SHP77 treated with DMSO at 0.1 percent for 48 hours (cell line): ENCODE measurements at regions not wholly inside any gene's neighbourhood (a gene's known extent, or its start where the extent isn't known, plus 50 kb on each side); places are given as distances from the start of the nearest gene placed in this dataset.
"Not testable (repeated sequence)": the region's sequence is repeated elsewhere in the genome, so short reads cannot be mapped to it uniquely, and the experiment has no call there.

Experiments
- DNase-seq: peaks from one replicate; lab custom pipeline; 2025; lab: John Stamatoyannopoulos, UW

DNA sequence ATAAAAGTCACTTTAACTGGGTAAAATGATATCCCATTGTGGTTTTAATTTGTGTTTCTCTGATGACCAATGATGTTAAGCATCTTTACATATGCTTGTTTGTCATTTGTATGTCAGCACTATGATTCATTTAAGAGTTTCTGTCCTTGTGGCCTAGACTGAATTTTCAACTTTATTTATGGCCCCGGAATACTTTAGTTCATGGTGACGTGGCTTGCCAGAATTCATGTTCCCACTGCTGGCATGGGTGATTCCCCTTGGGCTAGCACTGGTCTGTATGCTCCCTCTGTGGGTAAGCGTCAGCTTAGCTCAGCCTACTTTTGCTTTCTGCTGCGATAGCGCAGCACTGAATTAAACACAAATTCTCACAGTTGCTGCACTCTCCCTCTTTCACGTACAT, 436.3 kb upstream of the SGO1 start:
- DNase-seq: no peak

DNA sequence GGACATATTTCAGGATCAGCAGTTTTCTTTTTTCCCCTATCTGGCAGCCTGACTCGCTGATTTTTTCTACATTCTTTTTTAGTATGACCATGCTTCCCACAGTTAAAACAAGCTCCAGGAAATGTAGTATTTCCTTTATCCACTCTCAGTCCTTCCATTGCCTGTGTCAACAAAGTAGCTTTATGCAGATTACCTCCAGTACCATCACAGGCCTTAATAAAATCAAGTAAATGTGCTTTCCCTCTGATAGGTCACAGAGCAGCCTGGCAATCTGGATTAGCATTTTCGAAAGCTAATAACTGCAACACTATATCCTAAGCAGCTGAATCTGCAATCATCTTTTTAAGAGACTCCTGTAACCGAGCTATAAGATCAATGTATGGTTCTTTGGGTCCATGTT, 432.6 kb upstream of the SGO1 start:
- DNase-seq: not testable (repeated sequence)

DNA sequence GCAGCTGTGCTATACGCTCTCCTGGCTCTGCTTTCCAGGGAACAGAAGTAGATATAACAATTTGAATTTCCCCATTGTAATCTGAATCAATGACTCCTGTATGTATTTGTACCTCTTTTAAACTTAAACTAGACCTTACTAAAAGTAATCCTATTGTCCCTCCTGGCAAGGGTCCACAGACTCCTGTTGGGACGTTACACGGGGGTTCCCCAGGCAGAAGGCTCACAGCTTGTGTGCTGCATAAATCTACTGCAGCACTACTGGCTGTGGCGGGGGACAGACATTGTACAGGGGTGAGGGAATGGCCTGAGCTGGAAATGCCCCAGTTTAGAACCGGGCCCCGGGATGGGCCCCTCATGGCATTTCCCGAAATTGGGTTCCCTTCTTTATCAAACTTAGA, 432.2 kb upstream of the SGO1 start:
- not testable (repeated sequence) for DNase-seq

DNA sequence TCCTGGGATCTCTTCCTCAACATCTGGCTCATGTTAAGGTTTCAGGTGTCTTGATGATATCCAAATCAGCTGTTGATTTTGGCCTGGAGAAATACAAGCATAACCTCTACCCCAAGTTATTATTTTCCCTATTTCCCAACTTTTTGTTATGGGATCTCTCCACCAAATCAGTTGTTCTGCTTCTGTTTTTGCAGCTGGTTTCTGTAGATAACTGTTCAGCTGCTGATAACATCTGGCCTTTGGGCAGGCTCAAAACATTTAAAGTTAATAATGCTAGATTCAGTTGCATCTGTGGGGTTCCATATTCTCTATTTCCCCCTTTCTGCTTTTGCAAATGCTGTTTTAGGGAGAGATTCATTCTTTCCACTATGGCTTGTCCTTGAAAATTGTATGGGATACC, 430.0 kb upstream of the SGO1 start:
- DNase-seq: not testable (repeated sequence)

DNA sequence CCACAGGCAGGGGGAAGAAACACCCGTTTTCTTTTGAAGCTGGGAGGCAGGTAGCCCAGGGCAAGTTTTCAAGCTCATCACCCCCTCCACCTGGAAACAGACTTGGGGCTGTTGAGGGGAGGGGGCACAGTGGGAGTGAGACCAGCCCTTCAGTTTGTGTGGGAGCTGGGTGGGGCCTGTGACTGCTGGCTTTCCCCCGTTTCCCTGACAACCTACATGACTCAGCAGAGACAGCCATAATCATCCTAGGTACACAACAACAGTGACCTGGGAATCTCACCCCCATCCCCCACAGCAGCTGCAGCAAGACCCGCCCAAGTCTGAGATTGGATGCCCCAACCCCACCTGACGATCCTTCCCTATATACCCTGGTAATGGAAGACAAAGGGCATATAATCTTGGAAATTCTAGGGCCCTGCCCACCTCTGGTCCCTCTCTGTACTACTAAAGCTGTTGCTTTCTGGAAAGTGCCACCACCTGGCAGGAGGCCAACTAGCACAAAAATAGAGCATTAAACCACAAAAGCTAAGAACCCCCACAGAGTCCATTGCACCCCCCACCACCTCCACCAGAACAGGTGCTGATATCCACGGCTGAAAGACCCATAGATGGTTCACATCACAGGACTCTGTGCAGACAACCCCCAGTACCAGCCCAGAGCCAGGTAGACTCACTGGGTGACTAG, 422.2 kb upstream of the SGO1 start:
- no peak for DNase-seq

DNA sequence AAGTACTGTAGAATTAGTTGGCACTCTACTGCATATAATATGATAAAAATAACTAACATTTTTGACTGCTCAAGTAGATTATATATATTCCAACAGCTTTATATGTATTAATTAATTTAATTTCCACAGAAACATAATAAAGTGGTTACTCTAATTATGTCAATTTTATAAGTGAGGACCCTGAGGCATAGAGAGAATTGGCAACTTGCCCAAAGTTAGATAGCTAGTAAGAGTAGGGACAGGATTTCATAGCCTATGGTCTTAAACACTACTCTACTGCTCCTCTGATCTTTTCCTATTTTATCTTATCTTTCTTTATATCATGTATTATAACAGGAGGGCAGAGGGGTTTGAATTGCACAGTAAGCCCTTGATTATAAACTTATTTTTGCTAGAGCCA, 418.7 kb upstream of the SGO1 start:
- DNase-seq: no peak

DNA sequence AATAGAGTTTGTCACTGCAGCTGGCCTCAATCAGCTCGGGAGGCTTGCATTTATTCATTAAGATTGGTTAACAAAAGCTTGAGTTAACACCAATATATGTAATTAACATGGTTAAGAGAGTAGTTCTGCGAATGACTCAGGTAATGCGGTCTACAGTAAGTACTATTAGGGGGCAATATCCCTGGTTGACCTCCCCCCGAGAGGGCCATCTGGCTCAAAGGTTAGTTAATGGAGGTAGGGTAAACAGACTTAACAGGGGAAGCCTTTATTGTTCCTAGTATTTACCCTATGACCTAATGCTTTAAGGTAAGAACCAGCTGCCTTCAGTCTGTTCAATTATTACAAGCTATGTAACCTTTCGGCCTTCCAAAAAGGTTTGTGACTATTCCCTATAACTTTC, 403.3 kb upstream of the SGO1 start:
- DNase-seq: no peak

DNA sequence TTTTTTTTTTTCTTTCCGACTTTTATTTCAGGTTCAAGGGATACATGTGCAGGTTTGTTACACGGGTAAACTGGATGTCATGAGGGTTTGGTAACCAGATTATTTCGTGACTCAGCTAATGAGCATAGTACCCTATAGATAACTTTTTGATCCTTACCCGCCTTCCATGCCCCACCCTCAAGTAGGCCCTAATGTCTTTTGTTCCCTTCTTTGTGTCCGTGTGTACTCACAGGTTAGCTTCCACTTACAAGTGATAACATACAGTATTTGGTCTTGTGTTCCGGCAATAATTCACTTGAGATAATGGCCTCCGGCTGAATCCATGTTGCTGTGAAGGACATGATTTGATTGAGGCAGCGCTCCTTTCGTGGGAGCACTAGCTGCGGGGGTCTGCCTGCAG, 402.8 kb upstream of the SGO1 start:
- no peak for DNase-seq

DNA sequence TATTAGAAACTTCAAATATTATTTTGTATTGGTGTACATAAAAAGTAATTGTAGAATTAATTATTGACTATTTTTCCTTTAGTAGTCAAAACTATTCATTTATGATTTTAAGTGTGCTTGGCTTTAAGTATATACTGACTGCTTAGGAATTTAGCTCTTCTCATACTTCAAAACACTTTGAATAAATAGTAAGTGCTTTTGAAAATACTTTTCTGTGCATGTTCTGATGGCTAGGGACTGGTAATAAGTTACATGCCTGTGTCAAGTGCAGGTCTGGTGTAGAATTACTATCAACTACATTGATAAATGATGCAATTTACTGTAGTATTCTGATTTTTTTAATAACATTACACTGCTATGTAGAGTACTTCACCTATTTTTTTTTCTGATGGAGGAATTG, 397.6 kb upstream of the SGO1 start:
- DNase-seq: no peak

DNA sequence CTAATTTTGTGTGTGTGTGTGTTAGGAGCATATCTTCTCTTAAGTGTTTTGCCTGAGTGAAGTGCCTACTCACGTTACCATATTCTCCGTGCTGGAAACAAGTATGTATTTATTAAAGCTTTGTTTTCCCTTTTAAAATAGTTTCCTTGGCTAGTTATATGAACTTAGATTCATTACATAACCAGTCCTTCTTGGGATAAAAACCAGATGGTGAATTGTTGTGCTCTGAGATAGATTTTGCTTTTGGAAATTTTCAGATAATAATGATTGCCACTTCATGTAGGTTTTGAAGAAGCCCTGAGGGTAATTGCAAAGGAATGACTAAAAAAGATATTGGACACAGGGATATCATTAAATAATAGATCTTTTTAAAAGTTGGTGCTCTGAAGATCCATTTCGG, 390.2 kb upstream of the SGO1 start:
- DNase-seq: no peak

DNA sequence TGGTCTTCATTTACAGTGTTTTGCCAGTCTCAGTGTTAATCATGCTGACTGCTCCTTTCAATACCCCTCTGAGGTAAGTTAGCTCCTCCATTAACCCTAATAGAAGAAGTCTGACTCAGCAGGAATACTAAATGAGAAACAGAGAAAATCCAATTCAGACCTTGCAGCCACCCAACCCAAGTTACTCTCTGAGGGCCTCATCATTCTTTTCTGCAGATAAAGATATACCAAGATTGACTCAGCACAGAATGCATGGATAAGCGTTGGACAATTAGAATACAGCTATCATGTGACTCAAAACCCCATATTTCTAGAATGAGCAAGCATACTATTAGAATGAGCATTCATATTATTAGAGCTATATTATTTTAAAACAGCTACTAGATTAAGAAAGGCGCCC, 389.1 kb upstream of the SGO1 start:
- DNase-seq: no peak

DNA sequence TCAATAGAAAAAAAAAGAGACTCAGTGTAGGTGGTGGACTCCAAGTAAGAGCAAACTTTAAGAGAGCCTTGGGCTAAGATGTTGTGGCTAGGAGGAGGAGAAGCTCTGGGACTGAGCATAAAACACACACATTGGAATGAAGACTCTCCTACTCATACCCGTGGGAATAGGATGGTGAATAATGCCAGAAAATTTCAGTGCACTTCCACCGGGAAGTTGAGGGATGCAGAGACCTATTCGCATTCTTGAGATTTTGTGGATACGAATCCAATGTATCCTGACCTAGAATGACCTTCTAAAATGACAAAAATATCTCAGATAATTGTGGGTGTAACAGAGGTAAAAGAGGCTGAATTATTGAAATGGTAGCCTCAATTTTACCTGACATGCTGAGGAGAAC, 388.7 kb upstream of the SGO1 start:
- no peak for DNase-seq

DNA sequence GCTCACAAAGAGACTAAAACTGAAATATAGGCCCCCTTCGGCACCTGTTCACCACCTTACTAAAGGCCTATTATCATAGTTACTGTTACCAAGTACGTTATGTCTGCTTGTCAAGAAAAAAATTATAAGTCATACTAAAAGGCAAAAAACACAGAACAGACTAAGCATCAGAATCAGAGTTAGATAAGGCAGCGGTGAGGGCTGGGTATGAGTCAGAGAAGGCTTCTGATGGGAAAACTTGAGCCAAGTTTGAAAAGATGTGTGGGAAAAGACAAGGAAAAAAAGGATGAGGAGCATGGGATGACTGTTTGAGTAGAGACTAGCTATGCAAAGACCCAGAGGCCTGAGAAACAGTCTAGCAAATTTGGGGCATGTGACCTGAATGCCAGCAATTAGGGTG, 387.2 kb upstream of the SGO1 start:
- DNase-seq: no peak

DNA sequence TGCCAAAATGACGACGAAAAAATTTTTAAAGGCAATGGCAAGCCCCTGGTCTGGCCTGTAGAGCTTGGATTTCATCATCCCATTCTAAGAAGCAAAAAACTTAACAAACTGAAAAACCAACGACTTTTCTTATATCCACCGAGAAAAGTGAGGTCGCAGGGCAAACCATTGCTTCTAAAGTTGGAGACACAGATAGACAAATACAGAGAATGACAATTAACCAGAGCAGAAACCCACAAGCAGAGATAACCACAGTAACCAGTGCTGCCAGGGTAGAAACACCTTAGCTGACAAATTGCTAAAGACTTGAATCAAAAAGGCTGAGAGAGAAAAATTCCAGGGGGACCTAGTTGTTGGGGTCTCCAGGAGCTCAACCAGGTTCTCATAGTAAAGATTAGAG, 386.5 kb upstream of the SGO1 start:
- no peak for DNase-seq

DNA sequence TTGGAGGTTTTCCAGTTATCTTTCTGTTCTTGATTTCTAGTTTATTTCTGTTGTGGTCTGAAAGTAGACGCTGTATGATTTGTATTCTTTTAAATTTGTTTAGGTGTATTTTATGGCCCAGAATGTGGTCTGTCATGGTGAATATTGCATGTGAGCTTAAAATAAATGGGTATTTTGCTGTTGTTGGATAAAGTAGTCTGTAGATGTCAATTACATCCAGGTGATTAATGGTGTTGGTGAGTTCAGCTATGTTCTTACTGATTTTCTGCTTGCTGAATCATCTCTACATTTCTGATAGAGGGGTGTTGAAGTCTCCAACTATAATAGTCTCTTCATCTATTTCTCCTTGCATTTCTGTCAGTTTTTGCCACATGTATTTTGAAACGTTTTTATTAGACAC, 383.3 kb upstream of the SGO1 start:
- DNase-seq: no peak

DNA sequence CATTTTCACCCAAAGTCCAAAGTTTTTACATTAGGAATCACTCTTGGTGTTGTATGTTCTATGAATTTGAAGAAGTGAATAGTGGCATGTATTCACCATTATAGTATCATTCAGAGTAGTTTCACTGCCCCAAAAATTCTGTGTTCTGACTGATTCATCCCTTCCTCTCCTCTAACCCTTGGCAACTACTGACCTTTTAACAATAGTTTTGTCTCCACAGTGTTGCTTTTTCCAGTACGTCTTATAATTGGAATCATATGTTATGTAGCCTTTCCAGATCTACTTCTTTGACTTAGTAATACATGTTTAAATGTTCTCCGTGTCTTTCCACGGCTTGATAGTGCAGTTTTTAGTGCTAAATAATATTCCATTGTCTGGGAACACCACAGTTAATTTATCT, 379.0 kb upstream of the SGO1 start:
- DNase-seq: no peak

DNA sequence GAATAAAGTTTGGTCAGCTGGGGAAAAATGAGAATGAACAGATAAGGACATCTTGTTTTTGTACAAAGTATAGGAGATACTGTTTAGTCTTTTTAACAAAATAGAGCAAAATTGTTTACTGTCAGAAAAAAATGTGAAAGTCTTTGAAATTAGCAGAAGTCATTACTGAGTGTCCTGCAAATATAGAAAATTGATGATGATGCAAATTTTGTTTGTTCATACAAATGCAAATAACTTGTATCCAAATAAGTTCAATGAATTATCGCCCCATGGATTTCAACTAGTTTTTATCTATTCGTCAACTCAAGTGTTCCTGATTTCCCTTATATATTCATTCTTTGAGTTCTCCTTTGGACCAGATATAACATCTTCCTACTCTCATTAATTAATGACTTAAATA, 378.0 kb upstream of the SGO1 start:
- no peak for DNase-seq

DNA sequence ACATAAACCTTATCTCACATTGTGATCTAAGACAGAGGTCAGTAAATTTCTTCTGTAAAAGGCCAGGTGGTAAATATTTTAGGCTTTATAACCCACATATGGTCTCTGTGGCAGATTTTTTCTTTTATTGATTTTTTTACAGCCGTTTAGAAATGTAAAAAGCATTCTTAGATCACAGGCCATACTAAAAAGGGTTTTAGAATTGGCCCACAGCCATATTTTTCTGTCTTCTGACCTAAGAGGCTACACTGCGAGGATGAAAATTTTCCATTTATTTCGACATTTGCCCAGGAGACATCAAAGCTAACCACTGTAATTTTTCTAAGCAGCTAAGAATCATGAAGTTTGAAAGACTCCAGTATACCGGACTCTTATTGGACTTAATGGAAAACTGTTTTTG, 377.2 kb upstream of the SGO1 start:
- no peak for DNase-seq

DNA sequence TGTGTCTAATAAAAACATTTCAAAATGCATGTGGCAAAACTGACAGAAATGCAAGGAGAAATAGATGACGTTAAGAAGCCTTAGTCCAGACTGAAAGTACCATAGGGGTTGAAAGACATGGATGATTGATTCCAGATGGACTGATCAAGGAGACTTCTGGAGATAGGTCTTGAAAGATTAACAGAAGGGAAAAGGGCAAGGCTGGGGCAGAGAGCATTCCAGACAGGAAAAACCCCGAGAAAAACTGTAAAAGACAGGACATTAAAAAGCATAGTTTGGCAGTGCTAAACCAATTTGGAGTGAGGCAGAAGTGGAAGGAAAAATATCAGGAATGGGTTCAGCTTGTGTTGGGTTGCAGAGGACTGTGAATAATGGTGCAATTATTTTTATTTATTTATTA, 375.2 kb upstream of the SGO1 start:
- DNase-seq: no peak

DNA sequence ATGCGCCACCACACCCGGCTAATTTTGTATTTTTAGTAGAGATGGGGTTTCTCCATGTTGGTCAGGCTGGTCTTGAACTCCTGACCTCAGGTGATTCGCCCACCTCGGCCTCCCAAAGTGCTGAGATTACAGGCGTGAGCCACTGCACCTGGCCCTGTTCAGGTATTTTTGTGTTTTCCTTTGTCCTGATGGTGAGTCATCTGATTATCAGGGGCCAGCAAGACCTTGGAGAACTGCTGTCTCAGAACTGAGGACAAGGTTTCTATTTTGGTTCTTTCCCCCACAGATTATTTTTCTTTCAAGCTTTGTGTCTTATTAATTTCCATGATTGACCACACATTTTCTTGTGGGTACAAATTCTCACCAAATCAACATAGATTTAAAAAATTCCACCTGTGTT, 374.4 kb upstream of the SGO1 start:
- DNase-seq: not testable (repeated sequence)

DNA sequence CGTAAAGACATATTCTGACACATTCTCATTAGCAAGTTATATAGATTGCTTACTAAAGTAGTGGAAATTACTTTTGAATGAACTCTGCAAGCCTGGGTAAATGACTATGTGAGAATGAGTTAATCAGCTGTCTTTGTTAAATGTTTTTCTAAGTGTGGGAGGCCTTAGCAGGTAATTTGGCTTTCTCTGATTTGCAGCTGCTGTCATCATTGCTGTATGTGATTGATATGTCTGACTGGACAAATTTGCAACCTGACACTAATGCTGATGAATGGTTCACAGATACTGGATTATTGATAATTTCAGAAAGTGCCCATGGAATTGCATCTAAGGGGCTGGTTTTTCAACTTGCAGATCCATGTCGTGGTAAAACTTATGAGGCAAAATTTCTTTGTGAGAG, 372.2 kb upstream of the SGO1 start:
- DNase-seq: no peak

DNA sequence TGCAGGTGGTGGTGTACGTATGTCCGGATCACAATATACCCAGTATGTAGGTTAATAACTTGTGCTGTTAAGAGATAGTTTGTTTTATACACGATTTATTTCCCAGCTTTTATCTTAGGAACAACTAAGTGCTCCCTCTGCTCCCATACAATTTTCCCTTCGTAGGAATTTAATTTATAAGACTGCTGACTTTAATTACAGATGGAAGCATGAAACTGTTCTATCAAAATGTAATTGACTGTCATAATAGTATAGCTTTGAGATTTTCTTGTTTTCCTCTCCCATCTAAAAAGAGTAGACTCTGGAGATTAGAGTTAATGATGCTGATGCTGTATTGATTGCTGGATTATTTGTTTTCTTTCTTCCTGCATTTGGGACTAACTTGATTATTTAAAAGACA, 370.7 kb upstream of the SGO1 start:
- DNase-seq: no peak

DNA sequence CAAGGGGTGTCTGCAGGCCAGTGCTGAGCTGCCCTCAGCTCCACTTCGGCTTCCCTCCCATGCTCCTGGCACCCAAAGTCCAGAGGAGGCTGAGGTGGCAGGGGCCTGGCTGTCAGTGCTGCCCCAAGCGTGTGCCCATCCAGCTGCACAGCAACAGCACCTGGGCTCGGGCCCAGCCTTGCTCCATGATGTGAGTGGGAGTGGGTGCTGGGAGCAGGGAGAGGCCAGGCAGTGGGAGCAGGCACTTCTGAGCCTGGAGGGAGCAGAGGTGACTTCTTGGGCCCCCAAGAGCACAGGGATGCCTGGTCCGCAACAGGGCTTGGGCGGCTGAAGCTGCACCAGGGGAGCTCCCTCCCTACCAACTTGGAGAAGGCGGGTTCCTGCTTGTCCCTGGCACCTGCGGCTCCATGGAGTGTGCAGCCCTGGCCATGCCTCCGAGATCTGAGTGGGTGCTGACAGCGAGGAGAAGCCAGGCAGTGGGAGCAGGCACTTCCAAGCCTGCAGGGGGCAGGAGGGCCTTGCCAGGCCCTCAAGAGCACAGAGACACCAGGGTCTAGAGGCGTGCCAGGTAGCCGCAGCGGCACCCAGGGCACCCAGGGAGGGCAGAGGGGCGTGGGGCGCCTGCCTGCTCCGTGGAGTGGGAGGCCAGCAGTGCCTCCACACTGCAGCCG, 366.7 kb upstream of the SGO1 start:
- no peak for DNase-seq
